WTC11 (cell line): ENCODE measurements at regions not wholly inside any gene's neighbourhood (a gene's known extent, or its start where the extent isn't known, plus 50 kb on each side); places are given as distances from the start of the nearest gene placed in this dataset.

ENCODE experiments used
- ATAC-seq: fragments of 200-7000 bp; cut with Tn5 transposase; 2 replicates; pipeline ENCODE4 v1.10.0; 2021; ENCODE audit warnings: mild to moderate bottlenecking, moderate library complexity
- CTCF ChIA-PET: fragments of 300-600 bp; sonication (Branson Sonifier 250); formaldehyde crosslinking; loops from one replicate; lab custom pipeline; 2021; ENCODE audit warnings: antibody characterized with exemption; lab: Charles Lee
- POLR2A ChIA-PET: fragments of 350-600 bp; sonication (Branson Sonifier 250); formaldehyde crosslinking; loops from one replicate; lab custom pipeline; 2021; ENCODE audit warnings: antibody characterized with exemption; lab: Charles Lee
- DNase-seq: peaks from one replicate; pipeline ENCODE4 v3.0.0; 2021; ENCODE audit warnings: low spot score
- H3K27ac Mint-ChIP-seq: 2 replicates; pipeline ENCODE4 v1.8.0; 2021; ENCODE audit warnings: mixed read lengths
- H3K27me3 Mint-ChIP-seq: 2 replicates; pipeline ENCODE4 v1.8.0; 2021; ENCODE audit warnings: low read depth, mild to moderate bottlenecking, moderate library complexity, mixed read lengths
- H3K36me3 Mint-ChIP-seq: 2 replicates; pipeline ENCODE4 v1.8.0; 2021; ENCODE audit warnings: mixed read lengths
- H3K4me1 Mint-ChIP-seq: 2 replicates; pipeline ENCODE4 v1.8.0; 2022; ENCODE audit warnings: mixed read lengths
- H3K4me3 Mint-ChIP-seq: 2 replicates; pipeline ENCODE4 v1.8.0; 2021; ENCODE audit warnings: mild to moderate bottlenecking, moderate library complexity, mixed read lengths
- H3K9me3 Mint-ChIP-seq: 2 replicates; pipeline ENCODE4 v1.8.0; 2021; ENCODE audit warnings: mixed read lengths
- CTCF ChIP-seq: fragments of 200-600 bp; IDR thresholded peaks from 2 replicates; pipeline ENCODE4 v1.8.0; 2022; ENCODE audit warnings: antibody characterized with exemption
- E2F5 ChIP-seq: sonication (generic); formaldehyde crosslinking; IDR thresholded peaks from 2 replicates; pipeline ENCODE4 v1.8.1; 2022; ENCODE audit warnings: mild to moderate bottlenecking, moderate library complexity, missing genetic modification reagents
- ESRRA ChIP-seq: sonication (generic); formaldehyde crosslinking; IDR thresholded peaks from 2 replicates; pipeline ENCODE4 v1.8.1; 2022; ENCODE audit warnings: mild to moderate bottlenecking, missing genetic modification reagents, borderline replicate concordance
- FOXJ3 ChIP-seq: sonication (generic); formaldehyde crosslinking; IDR thresholded peaks from 2 replicates; pipeline ENCODE4 v1.9.0; 2021; ENCODE audit warnings: missing genetic modification reagents, mild to moderate bottlenecking, borderline replicate concordance
- GRHL2 ChIP-seq: fragments of 250-450 bp; sonication (Bioruptor Pico); IDR thresholded peaks from 2 replicates; pipeline ENCODE4 v1.8.0; 2022; ENCODE audit warnings: mild to moderate bottlenecking, moderate library complexity; ENCODE audit not compliant: insufficient replicate concordance, severe bottlenecking
- GTF2I ChIP-seq: fragments of 250-450 bp; sonication (Bioruptor Pico); conservative IDR thresholded peaks from 2 replicates; pipeline ENCODE4 v1.4.0; 2021; ENCODE audit warnings: mild to moderate bottlenecking
- JUN ChIP-seq: sonication (generic); formaldehyde crosslinking; IDR thresholded peaks from 2 replicates; pipeline ENCODE4 v1.8.0; 2023; ENCODE audit warnings: mild to moderate bottlenecking, missing genetic modification reagents
- MAX ChIP-seq: sonication (generic); formaldehyde crosslinking; IDR thresholded peaks from 2 replicates; pipeline ENCODE4 v1.8.0; 2022; ENCODE audit warnings: mild to moderate bottlenecking, missing genetic modification reagents
- MLX ChIP-seq: sonication (generic); formaldehyde crosslinking; IDR thresholded peaks from 2 replicates; pipeline ENCODE4 v1.8.1; 2023; ENCODE audit warnings: mild to moderate bottlenecking, missing genetic modification reagents, moderate library complexity
- NFE2L1 ChIP-seq: sonication (generic); formaldehyde crosslinking; IDR thresholded peaks from 2 replicates; pipeline ENCODE4 v1.8.1; 2023; ENCODE audit warnings: missing genetic modification reagents
- NR2C2 ChIP-seq: sonication (generic); formaldehyde crosslinking; IDR thresholded peaks from 2 replicates; pipeline ENCODE4 v1.8.0; 2022; ENCODE audit warnings: mild to moderate bottlenecking, missing genetic modification reagents
- NR3C1 ChIP-seq: sonication (generic); formaldehyde crosslinking; conservative IDR thresholded peaks from 2 replicates; pipeline ENCODE4 v1.8.1; 2023; ENCODE audit warnings: low read depth, mild to moderate bottlenecking, missing genetic modification reagents
- PREB ChIP-seq: sonication (generic); formaldehyde crosslinking; IDR thresholded peaks from 2 replicates; pipeline ENCODE4 v1.8.1; 2022; ENCODE audit warnings: mild to moderate bottlenecking, missing genetic modification reagents, moderate library complexity, borderline replicate concordance
- SMAD4 ChIP-seq: sonication (generic); formaldehyde crosslinking; IDR thresholded peaks from 2 replicates; pipeline ENCODE4 v1.8.0; 2022; ENCODE audit warnings: mild to moderate bottlenecking, missing genetic modification reagents
- ZNF396 ChIP-seq: fragments of 250-450 bp; sonication (Bioruptor Pico); IDR thresholded peaks from 2 replicates; pipeline ENCODE4 v1.8.0; 2021; ENCODE audit warnings: mild to moderate bottlenecking, moderate library complexity, borderline replicate concordance
- ZNF416 ChIP-seq: fragments of 250-450 bp; sonication (Bioruptor Pico); IDR thresholded peaks from 2 replicates; pipeline ENCODE4 v1.9.0; 2021; ENCODE audit warnings: mild to moderate bottlenecking, inconsistent platforms
- ZNF532 ChIP-seq: fragments of 250-450 bp; sonication (Bioruptor Pico); IDR thresholded peaks from 2 replicates; pipeline ENCODE4 v1.9.0; 2021; ENCODE audit warnings: mild to moderate bottlenecking, borderline replicate concordance
- TF ChIP-seq, protein P1 (sequence below): sonication (generic); formaldehyde crosslinking; IDR thresholded peaks from 2 replicates; pipeline ENCODE4 v1.8.1; 2022; ENCODE audit warnings: low read depth, mild to moderate bottlenecking, moderate library complexity, missing genetic modification reagents, borderline replicate concordance
- TF ChIP-seq, protein P2 (sequence below): fragments of 250-450 bp; sonication (Bioruptor Pico); conservative IDR thresholded peaks from 2 replicates; pipeline ENCODE4 v1.9.0; 2021; ENCODE audit warnings: mild to moderate bottlenecking
- TF ChIP-seq, protein P3 (sequence below): sonication (generic); formaldehyde crosslinking; conservative IDR thresholded peaks from 2 replicates; pipeline ENCODE4 v1.8.1; 2022; ENCODE audit warnings: mild to moderate bottlenecking, missing genetic modification reagents

DNA sequence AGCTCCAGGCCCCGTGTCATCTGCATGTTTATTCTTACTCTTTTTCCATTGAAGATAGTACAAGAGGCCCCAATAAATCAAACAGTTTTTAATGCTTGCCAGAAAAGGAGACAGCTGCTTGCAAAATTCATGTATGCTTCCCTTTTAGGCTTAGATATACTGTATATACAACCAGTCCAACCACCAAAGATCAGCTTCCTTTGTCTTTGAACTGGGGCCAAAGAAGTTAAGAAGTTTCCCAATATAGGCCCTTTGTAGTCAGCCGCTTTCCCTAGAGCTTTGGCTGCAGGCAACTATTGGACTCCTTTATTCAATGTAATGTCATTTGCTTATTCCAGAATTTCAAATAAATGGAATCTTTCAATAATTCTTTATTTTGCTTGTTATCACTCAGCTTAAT, 1395.0 kb downstream of the GATA3 start:
- no peaks in the 10 kb centered on the region for H3K4me1 Mint-ChIP-seq
- H3K9me3 Mint-ChIP-seq: peaks cover 25% of the 10 kb centered on the region
- peaks cover 16% of the 10 kb centered on the region for H3K36me3 Mint-ChIP-seq
- TF ChIP-seq JUN (CRISPR knock-in tag): no peak
- TF ChIP-seq E2F5: no peak
- no peak for TF ChIP-seq CTCF
- no peak for TF ChIP-seq FOXJ3 (CRISPR knock-in tag)
- TF ChIP-seq NFE2L1 (CRISPR knock-in tag): no peak
- TF ChIP-seq PREB (CRISPR knock-in tag): no peak
- no peak for TF ChIP-seq ZNF416
- TF ChIP-seq NR3C1: no peak
- no peak for TF ChIP-seq GRHL2
- no peak for TF ChIP-seq SMAD4 (CRISPR knock-in tag)
- no peak for TF ChIP-seq ZNF396
- TF ChIP-seq, protein P1, sequence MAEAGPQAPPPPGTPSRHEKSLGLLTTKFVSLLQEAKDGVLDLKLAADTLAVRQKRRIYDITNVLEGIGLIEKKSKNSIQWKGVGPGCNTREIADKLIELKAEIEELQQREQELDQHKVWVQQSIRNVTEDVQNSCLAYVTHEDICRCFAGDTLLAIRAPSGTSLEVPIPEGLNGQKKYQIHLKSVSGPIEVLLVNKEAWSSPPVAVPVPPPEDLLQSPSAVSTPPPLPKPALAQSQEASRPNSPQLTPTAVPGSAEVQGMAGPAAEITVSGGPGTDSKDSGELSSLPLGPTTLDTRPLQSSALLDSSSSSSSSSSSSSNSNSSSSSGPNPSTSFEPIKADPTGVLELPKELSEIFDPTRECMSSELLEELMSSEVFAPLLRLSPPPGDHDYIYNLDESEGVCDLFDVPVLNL (CRISPR knock-in tag): no peak
- no peak for TF ChIP-seq MAX (CRISPR knock-in tag)
- TF ChIP-seq ZNF532: no peak
- no peak for TF ChIP-seq MLX (CRISPR knock-in tag)
- TF ChIP-seq ESRRA: no peak
- no peak for TF ChIP-seq GTF2I
- no peak for TF ChIP-seq NR2C2 (CRISPR knock-in tag)
- TF ChIP-seq, protein P2, sequence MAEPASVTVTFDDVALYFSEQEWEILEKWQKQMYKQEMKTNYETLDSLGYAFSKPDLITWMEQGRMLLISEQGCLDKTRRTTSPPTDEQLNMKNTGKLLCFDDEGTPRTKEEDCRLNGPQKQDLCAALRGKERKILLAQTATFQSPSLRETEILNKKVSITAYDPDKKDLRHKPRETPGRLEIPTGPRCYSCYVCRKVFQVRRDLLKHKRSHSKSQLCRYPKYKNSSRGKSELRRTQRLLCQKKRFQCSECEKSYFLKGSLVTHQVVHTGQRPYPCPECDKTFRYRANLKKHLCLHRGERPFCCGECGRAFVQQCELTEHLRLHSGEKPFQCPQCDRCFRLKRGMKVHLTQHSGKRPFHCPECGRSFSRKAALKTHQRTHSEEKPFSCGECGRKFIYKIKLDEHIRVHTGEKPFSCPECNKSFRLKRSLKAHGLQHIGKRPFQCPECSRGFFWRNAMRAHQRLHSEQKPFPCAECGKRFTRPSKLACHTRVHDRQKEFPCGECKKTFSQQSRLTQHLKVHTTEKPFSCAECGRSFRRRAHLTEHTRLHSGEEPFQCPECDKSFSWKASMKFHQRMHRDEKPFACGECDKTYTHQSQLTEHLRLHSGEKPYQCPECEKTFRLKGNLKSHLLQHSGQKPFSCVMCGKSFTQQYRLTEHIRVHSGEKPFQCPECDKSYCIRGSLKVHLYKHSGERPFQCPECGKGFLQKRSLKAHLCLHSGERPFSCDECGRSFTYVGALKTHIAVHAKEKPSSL: no peak
- TF ChIP-seq, protein P3, sequence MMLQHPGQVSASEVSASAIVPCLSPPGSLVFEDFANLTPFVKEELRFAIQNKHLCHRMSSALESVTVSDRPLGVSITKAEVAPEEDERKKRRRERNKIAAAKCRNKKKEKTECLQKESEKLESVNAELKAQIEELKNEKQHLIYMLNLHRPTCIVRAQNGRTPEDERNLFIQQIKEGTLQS (CRISPR knock-in tag): no peak
- H3K4me3 Mint-ChIP-seq: no peak overlapping the region
- H3K27ac Mint-ChIP-seq: no peak overlapping the region
- POLR2A ChIA-PET: no interaction called here
- DNase-seq (no peak), ATAC-seq (no peak)
- CTCF ChIA-PET: no interaction called here
- no peaks in the 10 kb centered on the region for H3K27me3 Mint-ChIP-seq
